A549 (cell line): ENCODE measurements at regions not wholly inside any gene's neighbourhood (a gene's known extent, or its start where the extent isn't known, plus 50 kb on each side); places are given as distances from the start of the nearest gene placed in this dataset.

Source experiments
- CBX8 ChIP-seq: fragments of 200-600 bp; sonication (generic); IDR thresholded peaks from 2 replicates; pipeline ENCODE4 v1.6.1; 2016
- CEBPB ChIP-seq, 2 experiments: fragments of >200 bp in 1 of 2; sonication (Bioruptor Twin) in 1 of 2; formaldehyde crosslinking in 1 of 2; IDR thresholded peaks; 2 replicates each; pipeline ENCODE4 v1.6.1; 2012 to 2016
- POLR2A ChIP-seq: IDR thresholded peaks from 2 replicates; pipeline ENCODE4 v1.6.1; 2012; ENCODE audit warnings: mild to moderate bottlenecking, low read length
- ZSCAN20 ChIP-seq: fragments of 250-450 bp; sonication (Bioruptor Pico); IDR thresholded peaks from 2 replicates; pipeline ENCODE4 v1.8.0; 2022; ENCODE audit warnings: mild to moderate bottlenecking, moderate library complexity
- TF ChIP-seq, protein P1 (sequence below): IDR thresholded peaks from 2 replicates; pipeline ENCODE4 v1.6.1; 2012; ENCODE audit warnings: low read depth, borderline replicate concordance
- TF ChIP-seq, protein P2 (sequence below): fragments of >200 bp; sonication (Bioruptor Twin); formaldehyde crosslinking; IDR thresholded peaks from 3 replicates; pipeline ENCODE4 v1.5.1; 2016
- TF ChIP-seq, protein P3 (sequence below): fragments of 150-350 bp; IDR thresholded peaks from 2 replicates; pipeline ENCODE4 v1.6.1; 2014; ENCODE audit warnings: low read depth, mild to moderate bottlenecking, low read length

DNA sequence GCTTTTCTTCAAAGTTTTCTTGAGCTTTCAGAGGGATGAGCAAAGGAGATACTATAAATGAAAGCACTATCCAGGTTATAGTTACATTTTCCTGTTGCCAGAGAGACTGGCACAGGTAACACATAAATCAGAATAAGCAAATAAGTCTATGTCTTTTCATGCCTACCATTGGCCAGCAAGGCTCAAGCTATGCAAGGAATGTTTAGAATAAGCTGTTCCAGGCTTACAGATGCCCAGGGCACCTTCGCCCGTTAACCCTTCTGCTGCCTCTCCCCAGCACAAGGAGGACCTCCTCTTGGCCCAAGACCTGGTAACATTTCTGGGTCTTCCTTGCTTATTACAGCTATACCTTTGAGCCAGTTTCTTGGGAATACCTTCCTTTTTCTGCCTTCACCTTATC is 233.7 kb upstream of the MEIS1 start:
- TF ChIP-seq, protein P1, sequence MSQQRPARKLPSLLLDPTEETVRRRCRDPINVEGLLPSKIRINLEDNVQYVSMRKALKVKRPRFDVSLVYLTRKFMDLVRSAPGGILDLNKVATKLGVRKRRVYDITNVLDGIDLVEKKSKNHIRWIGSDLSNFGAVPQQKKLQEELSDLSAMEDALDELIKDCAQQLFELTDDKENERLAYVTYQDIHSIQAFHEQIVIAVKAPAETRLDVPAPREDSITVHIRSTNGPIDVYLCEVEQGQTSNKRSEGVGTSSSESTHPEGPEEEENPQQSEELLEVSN, result no peak
- TF ChIP-seq, protein P2, sequence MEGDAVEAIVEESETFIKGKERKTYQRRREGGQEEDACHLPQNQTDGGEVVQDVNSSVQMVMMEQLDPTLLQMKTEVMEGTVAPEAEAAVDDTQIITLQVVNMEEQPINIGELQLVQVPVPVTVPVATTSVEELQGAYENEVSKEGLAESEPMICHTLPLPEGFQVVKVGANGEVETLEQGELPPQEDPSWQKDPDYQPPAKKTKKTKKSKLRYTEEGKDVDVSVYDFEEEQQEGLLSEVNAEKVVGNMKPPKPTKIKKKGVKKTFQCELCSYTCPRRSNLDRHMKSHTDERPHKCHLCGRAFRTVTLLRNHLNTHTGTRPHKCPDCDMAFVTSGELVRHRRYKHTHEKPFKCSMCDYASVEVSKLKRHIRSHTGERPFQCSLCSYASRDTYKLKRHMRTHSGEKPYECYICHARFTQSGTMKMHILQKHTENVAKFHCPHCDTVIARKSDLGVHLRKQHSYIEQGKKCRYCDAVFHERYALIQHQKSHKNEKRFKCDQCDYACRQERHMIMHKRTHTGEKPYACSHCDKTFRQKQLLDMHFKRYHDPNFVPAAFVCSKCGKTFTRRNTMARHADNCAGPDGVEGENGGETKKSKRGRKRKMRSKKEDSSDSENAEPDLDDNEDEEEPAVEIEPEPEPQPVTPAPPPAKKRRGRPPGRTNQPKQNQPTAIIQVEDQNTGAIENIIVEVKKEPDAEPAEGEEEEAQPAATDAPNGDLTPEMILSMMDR, result no peak
- no peak for TF ChIP-seq CBX8
- TF ChIP-seq ZSCAN20 (CRISPR knock-in tag), result no peak
- TF ChIP-seq, protein P3, sequence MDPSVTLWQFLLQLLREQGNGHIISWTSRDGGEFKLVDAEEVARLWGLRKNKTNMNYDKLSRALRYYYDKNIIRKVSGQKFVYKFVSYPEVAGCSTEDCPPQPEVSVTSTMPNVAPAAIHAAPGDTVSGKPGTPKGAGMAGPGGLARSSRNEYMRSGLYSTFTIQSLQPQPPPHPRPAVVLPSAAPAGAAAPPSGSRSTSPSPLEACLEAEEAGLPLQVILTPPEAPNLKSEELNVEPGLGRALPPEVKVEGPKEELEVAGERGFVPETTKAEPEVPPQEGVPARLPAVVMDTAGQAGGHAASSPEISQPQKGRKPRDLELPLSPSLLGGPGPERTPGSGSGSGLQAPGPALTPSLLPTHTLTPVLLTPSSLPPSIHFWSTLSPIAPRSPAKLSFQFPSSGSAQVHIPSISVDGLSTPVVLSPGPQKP, result no peak
- TF ChIP-seq POLR2A, result no peak
- no peak for TF ChIP-seq CEBPB (IDR thresholded peaks at IDR 0.05)
